Lower leg skin (tissue), 4 donors: ENCODE measurements at regions not wholly inside any gene's neighbourhood (a gene's known extent, or its start where the extent isn't known, plus 50 kb on each side); places are given as distances from the start of the nearest gene placed in this dataset.
A peak's percentile ranks its signal among the peaks of the same experiment; 100 is the strongest.

Experiments used
- DNase-seq, 2 donors: peaks; one replicate each; pipeline ENCODE4 v3.0.0-alpha.2; 2019; ENCODE audit warnings: low spot score in 2 of 2
- H3K4me3 ChIP-seq: fragments of 200-600 bp; sonication (generic); 2 replicates; pipeline ENCODE4 v1.5.1; 2017; ENCODE audit warnings: mild to moderate bottlenecking, low read depth; ENCODE audit not compliant: poor library complexity, severe bottlenecking
- CTCF ChIP-seq, 3 donors: fragments of 450-650 bp; IDR thresholded peaks; one replicate each; pipeline ENCODE4 v1.5.1; 2016; ENCODE audit warnings: antibody characterized with exemption in 3 of 3, mild to moderate bottlenecking in 3 of 3, moderate library complexity in 2 of 3
- POLR2A ChIP-seq, 2 donors: fragments of 450-650 bp; IDR thresholded peaks; one replicate each; pipeline ENCODE4 v1.6.1; 2016 to 2017; ENCODE audit warnings: antibody characterized with exemption in 2 of 2, mild to moderate bottlenecking in 1 of 2, moderate library complexity in 1 of 2
- WGBS, 2 donors: methylation state at CpG; one replicate each; pipeline ENCODE4 v1.1.5; 2018; 5-methylcytosine and 5-hydroxymethylcytosine counted together
- intact Hi-C: fragments of 100-400 bp; cut with DNase I; formaldehyde crosslinking; loops from one replicate; pipeline ENCODE4 v1.15.0; 2023; ENCODE audit warnings: low total_unique reads

- DNase-seq: peak in 1 of 2 donors; percentile 87
- TF ChIP-seq CTCF (IDR thresholded peaks at IDR 0.05) (no peak), POLR2A (IDR thresholded peaks at IDR 0.05) (no peak)
- 53 to 64% methylated on average over 18 of the region's 18 CpGs for WGBS, 2 donors
- H3K4me3 ChIP-seq: no peak overlapping the region
- intact Hi-C loops: no loop called here
Measured at GRCh38 chr17:64773836-64774761, 112.0 kb upstream of the SMURF2 start.

- WGBS, 2 donors: 88% methylated on average over 6 of the region's 6 CpGs
- TF ChIP-seq POLR2A (IDR thresholded peaks at IDR 0.05): no peak
- TF ChIP-seq CTCF (IDR thresholded peaks at IDR 0.05): no peak
- no peak overlapping the region for H3K4me3 ChIP-seq
- intact Hi-C loops: no loop called here
- peak in 1 of 2 donors; percentile 62 for DNase-seq
Measured at GRCh38 chr17:64773386-64773835, 111.3 kb upstream of the SMURF2 start.

- intact Hi-C loops: no loop called here
- no peak for TF ChIP-seq CTCF (IDR thresholded peaks at IDR 0.05)
- TF ChIP-seq POLR2A (IDR thresholded peaks at IDR 0.05): no peak
- DNase-seq: peak in 1 of 2 donors; percentile 72
- WGBS, 2 donors: 91 to 95% methylated on average over 5 to 6 of the region's 6 CpGs
- H3K4me3 ChIP-seq: no peak overlapping the region
Measured at GRCh38 chr17:64772845-64773299, 110.8 kb upstream of the SMURF2 start.

GRCh38 chr17:64771980-64772844 is 110.1 kb upstream of the SMURF2 start:
- peak in 1 of 2 donors; percentile 81 for DNase-seq
- intact Hi-C loops: no loop called here
- 75 to 82% methylated on average over 5 of the region's 5 CpGs for WGBS, 2 donors
- no peak for TF ChIP-seq POLR2A (IDR thresholded peaks at IDR 0.05)
- no peak for TF ChIP-seq CTCF (IDR thresholded peaks at IDR 0.05)
- H3K4me3 ChIP-seq: no peak overlapping the region

- WGBS, 2 donors: 95 to 97% methylated on average over 7 of the region's 7 CpGs
- intact Hi-C loops: no loop called here
- H3K4me3 ChIP-seq: no peak overlapping the region
- TF ChIP-seq CTCF (IDR thresholded peaks at IDR 0.05) (no peak), POLR2A (IDR thresholded peaks at IDR 0.05) (no peak)
- peak in 1 of 2 donors; percentile 63 for DNase-seq
Measured at GRCh38 chr17:64769712-64770111, 107.6 kb upstream of the SMURF2 start.
